Prostate gland (tissue), 2 donors: ENCODE measurements at regions not wholly inside any gene's neighbourhood (a gene's known extent, or its start where the extent isn't known, plus 50 kb on each side); places are given as distances from the start of the nearest gene placed in this dataset.

ENCODE experiments used
- CTCF ChIP-seq, 4 experiments: fragments of 200-600 bp in 2 of 4; fragments of 450-650 bp in 2 of 4; sonication (generic) in 2 of 4; IDR thresholded peaks; 1 replicate in 3 of 4; 2 replicates in 1 of 4; pipeline ENCODE4 v1.5.1; 2016 to 2019; ENCODE audit warnings: antibody characterized with exemption in 4 of 4, mild to moderate bottlenecking in 2 of 4, moderate library complexity in 2 of 4
- POLR2A ChIP-seq: fragments of 450-650 bp; IDR thresholded peaks from one replicate; pipeline ENCODE4 v1.6.1; 2016; ENCODE audit warnings: antibody characterized with exemption, mild to moderate bottlenecking

GRCh38 chr14:21933681-21934080 is 260.1 kb upstream of the OR4E1 start:
- TF ChIP-seq POLR2A (no peak), CTCF (IDR thresholded peaks at IDR 0.05) (peak in 3 of 4 experiments; percentile 38 to 63 (median 41))
